Activated CD8-positive, alpha-beta memory T cell treated with anti-CD3 and anti-CD28 coated beads for 36 hours (primary cell): ENCODE measurements at regions not wholly inside any gene's neighbourhood (a gene's known extent, or its start where the extent isn't known, plus 50 kb on each side); places are given as distances from the start of the nearest gene placed in this dataset.

Experiments used
- CTCF ChIA-PET: fragments of 350-600 bp; sonication (Branson Sonifier 250); formaldehyde crosslinking; loops from one replicate; lab custom pipeline; 2021; ENCODE audit warnings: antibody characterized with exemption; lab: Charles Lee
- POLR2A ChIA-PET: fragments of 350-600 bp; sonication (Branson Sonifier 250); formaldehyde crosslinking; loops from one replicate; lab custom pipeline; 2021; ENCODE audit warnings: antibody characterized with exemption; lab: Charles Lee

GRCh38 chr12:58386136-58386535 is 444.8 kb downstream of the ATP23 start:
- ChIA-PET POLR2A (no interaction called here), CTCF (no interaction called here)

DNA sequence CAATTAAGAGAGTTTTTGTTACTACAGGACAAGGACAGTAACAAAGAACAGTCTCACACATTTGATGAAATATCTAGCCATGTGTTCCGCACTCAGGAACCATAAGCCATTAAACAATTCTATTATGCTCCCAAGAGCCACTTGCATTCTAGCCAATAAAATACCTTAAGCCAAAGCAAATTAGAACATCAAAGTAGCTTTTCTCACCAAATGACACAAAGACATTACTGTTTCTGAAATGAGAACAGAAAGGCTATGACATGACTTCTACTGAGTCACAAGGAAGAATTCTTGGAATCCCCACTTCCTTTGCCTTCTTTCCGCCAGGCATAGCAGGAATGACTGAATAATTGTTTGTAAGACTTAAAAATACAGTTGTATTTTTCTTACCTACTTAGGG is 445.8 kb downstream of the ATP23 start:
- ChIA-PET CTCF (no interaction called here), POLR2A (no interaction called here)

DNA sequence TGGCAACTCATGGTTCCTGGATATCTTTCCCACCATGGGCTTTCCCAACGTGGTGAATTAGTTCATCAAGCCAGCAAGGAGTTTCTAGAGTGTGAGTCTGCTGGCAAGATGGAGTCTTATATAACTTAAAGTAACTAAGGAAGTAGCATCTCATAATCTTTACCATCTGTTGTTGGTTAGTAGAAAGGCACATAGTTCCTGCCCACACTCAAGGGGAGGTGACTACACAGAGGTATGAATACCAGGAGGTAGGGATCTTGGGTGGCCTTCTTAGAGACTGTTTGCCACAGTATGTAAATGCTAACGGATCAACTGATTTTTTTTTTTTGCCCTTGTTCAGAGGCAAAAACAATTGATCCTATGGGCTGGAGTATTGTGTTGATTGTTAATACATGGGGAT is 446.9 kb downstream of the ATP23 start:
- ChIA-PET CTCF (no interaction called here), POLR2A (no interaction called here)

GRCh38 chr12:58393152-58393551 is 451.8 kb downstream of the ATP23 start:
- ChIA-PET POLR2A (no interaction called here), CTCF (no interaction called here)

DNA sequence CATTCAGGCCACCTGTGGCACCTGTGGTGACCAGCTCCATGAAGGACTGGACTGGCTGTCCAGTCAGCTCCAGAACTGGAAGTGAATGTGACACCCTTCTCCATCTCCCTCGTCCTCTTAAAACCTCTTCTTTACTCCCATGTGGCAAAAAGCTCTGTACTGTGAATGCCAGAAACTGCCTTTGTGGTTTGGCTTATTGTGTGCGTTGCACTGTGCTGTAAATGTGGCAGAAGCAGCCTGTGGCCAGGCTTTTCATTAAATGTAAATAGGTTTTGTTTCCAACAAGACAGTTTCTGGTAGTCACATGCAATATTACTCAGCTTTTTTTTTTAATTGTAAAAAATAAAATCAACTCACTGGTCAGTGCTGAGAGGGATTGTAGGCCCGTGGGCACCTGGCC is 453.7 kb downstream of the ATP23 start:
- CTCF ChIA-PET: no interaction called here
- POLR2A ChIA-PET: no interaction called here

DNA sequence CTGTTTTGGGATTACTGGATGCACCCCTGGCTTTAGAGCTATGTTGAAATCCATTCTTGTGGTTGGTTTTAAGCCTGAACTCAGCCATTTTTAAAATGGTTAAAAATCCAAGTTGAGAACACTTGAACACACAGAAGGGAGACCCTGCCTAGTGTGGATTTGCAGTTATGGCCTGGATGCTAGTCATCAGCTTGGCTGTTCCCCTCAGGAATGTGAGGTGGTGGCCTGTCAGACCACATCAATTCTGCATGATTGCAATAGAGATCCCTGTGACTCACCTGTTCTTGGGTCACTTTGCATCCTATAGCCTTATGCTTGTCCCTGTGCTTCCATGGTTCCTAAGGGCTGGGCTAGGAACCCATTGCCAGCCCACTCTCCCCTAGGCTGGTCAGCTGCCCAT is 454.1 kb downstream of the ATP23 start:
- ChIA-PET CTCF (no interaction called here), POLR2A (no interaction called here)

DNA sequence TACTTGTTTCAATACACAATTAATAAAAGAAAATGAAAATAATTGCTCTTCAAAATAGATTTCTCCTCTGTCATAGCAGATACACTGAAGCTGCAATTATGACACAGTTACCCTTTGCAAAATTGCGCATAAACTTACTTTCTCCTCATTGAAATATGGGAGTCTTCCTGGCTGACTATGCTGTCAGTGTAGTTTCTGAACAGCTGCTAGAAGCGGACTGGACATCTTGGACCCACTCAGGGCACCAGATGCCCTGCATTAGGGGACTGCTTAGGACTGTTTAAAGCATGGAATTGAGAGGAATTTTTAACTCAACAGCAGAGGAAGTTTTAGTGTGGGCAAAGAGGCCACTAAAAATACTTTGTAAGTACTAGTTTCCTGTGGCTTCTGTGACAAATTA is 454.9 kb downstream of the ATP23 start:
- CTCF ChIA-PET: no interaction called here

GRCh38 chr12:58405363-58405762 is 464.0 kb downstream of the ATP23 start:
- POLR2A ChIA-PET: no interaction called here
- CTCF ChIA-PET: no interaction called here

More for the DNA sequence above, 454.9 kb downstream of the ATP23 start:
- POLR2A ChIA-PET: interaction anchor here (0.5 kb wide), 1 partner anchor 534 kb away, joined by 3 read pairs; no protein-coding TSS in a partner anchor

- ChIA-PET CTCF (no interaction called here), POLR2A (no interaction called here)
Observed at GRCh38 chr12:58408516-58408915, 467.1 kb downstream of the ATP23 start.

DNA sequence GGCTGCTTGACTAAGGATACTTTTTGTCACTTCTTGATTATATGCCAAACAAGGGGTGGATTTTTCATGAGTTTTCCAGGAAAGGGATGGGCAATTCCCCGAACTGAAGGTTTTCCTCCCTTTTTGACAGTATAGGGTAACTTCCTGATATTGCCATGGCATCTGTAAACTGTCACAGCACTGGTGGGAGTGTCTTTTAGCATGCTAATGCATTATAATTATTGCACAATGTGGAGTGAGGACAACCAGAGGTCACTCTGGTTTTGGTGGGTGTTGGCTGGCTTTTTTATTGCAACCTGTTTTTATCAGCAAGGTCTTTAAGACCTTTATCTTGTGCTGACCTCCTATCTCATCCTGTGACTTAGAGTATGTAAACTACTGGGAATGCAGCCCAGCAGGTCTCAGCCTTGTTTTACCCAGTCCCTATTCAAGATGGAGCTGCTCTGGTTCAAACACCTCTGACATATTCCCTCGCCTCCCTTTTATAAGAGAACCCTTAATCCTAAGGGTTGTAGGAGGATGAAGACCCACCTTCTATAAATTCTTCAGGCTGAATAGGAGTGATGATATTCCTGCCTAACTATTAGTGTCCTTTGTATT is 471.2 kb downstream of the ATP23 start:
- CTCF ChIA-PET: no interaction called here
- POLR2A ChIA-PET: no interaction called here

DNA sequence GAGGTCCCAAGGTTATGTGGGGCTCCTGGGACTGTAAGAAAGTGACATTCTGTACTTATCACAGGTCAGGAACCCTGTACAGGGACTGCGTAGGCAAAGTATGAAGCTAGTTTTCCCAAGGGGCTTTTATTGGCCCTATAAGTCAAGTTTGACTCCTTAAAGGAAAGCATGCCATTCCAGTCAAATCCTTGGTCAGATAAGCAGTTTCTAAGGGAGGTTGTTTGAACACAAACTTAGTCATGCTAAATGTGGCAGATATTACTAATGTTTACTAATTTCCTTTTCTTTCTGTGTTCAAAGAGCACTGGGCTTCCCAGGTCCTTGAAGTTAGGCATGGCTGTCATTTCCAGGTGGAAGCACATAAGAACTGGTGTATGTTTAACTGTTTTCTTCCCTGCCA is 472.4 kb downstream of the ATP23 start:
- CTCF ChIA-PET: no interaction called here
- POLR2A ChIA-PET: no interaction called here

DNA sequence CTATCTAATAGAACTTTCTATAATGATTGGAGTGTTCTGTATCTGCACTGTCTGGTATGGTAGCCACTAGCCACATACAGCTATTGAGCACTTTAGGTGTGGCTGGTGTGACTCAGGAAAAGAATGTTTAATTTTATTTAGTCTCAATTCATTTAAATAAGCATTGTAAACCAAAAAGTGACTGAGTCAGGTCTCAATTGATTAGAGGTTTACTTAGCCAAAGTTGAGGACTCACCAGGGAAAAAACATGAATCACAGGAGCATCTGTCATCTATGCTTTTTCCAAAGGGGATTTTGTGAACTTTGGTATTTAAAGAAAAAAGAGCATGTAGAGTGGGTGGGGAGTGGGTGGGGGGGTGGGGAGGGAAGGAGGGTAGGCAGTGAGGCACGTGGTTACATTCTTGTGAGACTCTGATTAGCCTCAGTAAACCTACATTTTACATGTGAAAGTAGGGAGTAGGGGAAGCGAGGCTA is 473.1 kb downstream of the ATP23 start:
- POLR2A ChIA-PET: no interaction called here
- CTCF ChIA-PET: no interaction called here

- ChIA-PET POLR2A (no interaction called here), CTCF (no interaction called here)
Observed at GRCh38 chr12:58415716-58416115, 474.3 kb downstream of the ATP23 start.

DNA sequence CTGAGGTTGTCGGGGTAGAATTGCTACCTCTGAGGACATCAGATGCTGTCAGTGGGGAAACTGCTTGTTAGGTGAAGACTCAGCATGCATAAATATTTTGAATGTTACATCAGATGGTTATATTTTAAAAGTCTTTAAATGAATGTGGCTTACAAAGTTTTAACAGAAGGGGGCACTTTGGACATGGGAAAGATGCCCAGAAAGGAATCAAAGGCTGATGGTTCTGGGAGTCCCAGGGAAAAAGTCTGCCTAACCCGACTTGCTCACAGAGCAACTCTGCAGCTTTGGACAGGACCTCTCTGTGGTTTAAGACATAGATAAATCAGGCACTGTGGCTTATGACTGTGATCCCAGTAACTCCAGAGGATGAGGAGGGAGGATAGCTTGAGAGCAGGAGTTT is 474.9 kb downstream of the ATP23 start:
- ChIA-PET POLR2A (no interaction called here), CTCF (no interaction called here)

GRCh38 chr12:58419196-58419760 is 477.9 kb downstream of the ATP23 start:
- POLR2A ChIA-PET: no interaction called here
- CTCF ChIA-PET: no interaction called here

DNA sequence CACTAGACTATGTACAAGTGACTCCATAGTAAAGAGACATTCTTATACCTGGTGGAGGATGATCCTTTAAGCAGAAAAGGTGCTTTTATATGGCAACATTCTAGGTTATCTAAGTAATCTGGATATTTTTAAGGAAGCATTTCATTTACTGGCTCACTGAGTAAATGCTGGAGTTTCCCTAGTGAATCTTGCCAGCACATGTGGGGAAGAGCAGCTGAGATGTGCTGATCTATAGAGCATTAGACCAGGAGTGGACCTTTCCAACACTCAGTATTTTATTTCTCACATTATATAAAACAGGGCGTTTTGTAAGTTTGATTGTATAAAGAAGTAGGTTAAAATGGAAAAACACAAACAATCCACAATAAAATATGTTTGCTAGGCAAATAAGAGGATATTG is 478.5 kb downstream of the ATP23 start:
- CTCF ChIA-PET: no interaction called here
- POLR2A ChIA-PET: no interaction called here

- POLR2A ChIA-PET: no interaction called here
- CTCF ChIA-PET: no interaction called here
Observed at GRCh38 chr12:58420503-58420902, 479.1 kb downstream of the ATP23 start.

- CTCF ChIA-PET: no interaction called here
- POLR2A ChIA-PET: no interaction called here
Observed at GRCh38 chr12:58421990-58422389, 480.6 kb downstream of the ATP23 start.

DNA sequence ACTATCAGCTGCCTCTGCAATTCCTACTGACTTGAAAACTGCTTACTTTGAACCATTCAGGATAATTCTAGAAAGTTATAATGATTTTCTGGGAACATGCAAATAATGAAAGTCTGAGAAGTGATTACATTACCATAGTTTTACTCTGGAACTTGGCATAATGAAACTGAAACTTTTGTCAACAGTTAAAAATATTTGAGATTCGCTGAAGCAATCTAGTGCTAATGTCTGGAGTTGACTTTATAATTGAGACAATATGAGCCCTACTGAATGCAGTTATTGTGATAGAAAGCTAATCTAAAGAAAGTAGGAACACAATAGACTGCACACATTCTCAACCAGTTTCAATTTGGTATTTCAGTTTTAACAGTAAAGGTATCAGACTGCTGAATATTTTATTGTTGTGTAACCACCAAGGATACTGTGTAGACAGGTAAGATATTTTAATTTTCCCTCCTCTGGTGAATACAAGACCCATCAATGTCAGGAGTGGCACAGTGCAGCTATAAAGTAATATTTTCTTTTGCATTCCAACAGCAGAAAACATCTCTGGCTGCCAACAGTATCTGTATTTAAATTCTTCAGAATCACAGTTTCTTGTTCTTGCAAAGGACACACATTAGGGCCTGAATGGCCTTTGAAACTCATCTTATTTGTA is 483.5 kb downstream of the ATP23 start:
- ChIA-PET POLR2A (no interaction called here), CTCF (no interaction called here)

GRCh38 chr12:58425481-58426392 is 484.4 kb downstream of the ATP23 start:
- ChIA-PET CTCF (no interaction called here), POLR2A (no interaction called here)
